HG03175 (cell line): ENCODE measurements at regions not wholly inside any gene's neighbourhood (a gene's known extent, or its start where the extent isn't known, plus 50 kb on each side); places are given as distances from the start of the nearest gene placed in this dataset.
"Not testable (repeated sequence)": the region's sequence is repeated elsewhere in the genome, so short reads cannot be mapped to it uniquely, and the experiment has no call there.

Experiments used
- ATAC-seq: cut with Tn5 transposase; IDR thresholded peaks from one replicate; pipeline ENCODE4 v1.9.1; 2021; ENCODE audit warnings: mild to moderate bottlenecking, moderate library complexity; ENCODE audit not compliant: unreplicated experiment

GRCh38 chr17:70426752-70427151 is 257.4 kb downstream of the KCNJ2 start:
- no peak for ATAC-seq

GRCh38 chr17:70434536-70435490 is 265.5 kb downstream of the KCNJ2 start:
- ATAC-seq = no peak

- no peak for ATAC-seq
Observed at GRCh38 chr17:70437656-70438055, 268.3 kb downstream of the KCNJ2 start.

- no peak for ATAC-seq
Observed at GRCh38 chr17:70446446-70446845, 277.1 kb downstream of the KCNJ2 start.

- ATAC-seq = no peak
Observed at GRCh38 chr17:70447588-70447987, 278.3 kb downstream of the KCNJ2 start.

GRCh38 chr17:70453075-70453474 is 283.7 kb downstream of the KCNJ2 start:
- not testable (repeated sequence) for ATAC-seq

GRCh38 chr17:70454377-70454776 is 285.0 kb downstream of the KCNJ2 start:
- ATAC-seq = no peak

- no peak for ATAC-seq
Observed at GRCh38 chr17:70454908-70455307, 285.6 kb downstream of the KCNJ2 start.

GRCh38 chr17:70464995-70465394 is 295.7 kb downstream of the KCNJ2 start:
- no peak for ATAC-seq

GRCh38 chr17:70468661-70469060 is 299.3 kb downstream of the KCNJ2 start:
- ATAC-seq = no peak

- ATAC-seq = no peak
Observed at GRCh38 chr17:70473049-70473448, 303.7 kb downstream of the KCNJ2 start.

- no peak for ATAC-seq
Observed at GRCh38 chr17:70476368-70476767, 307.0 kb downstream of the KCNJ2 start.

GRCh38 chr17:70478902-70479301 is 309.6 kb downstream of the KCNJ2 start:
- no peak for ATAC-seq

GRCh38 chr17:70479779-70480178 is 310.4 kb downstream of the KCNJ2 start:
- no peak for ATAC-seq

- ATAC-seq = no peak
Observed at GRCh38 chr17:70483624-70484023, 314.3 kb downstream of the KCNJ2 start.

GRCh38 chr17:70484050-70484449 is 314.7 kb downstream of the KCNJ2 start:
- ATAC-seq = no peak

GRCh38 chr17:70484496-70484895 is 315.2 kb downstream of the KCNJ2 start:
- no peak for ATAC-seq

- ATAC-seq = no peak
Observed at GRCh38 chr17:70492368-70492767, 323.0 kb downstream of the KCNJ2 start.

- ATAC-seq = no peak
Observed at GRCh38 chr17:70493277-70493874, 324.0 kb downstream of the KCNJ2 start.

- ATAC-seq = no peak
Observed at GRCh38 chr17:70498631-70499030, 329.3 kb downstream of the KCNJ2 start.

- no peak for ATAC-seq
Observed at GRCh38 chr17:70499067-70499786, 329.9 kb downstream of the KCNJ2 start.

GRCh38 chr17:70503449-70503848 is 334.1 kb downstream of the KCNJ2 start:
- ATAC-seq = no peak
